Thoracic aorta (tissue), 2 donors: ENCODE measurements at regions not wholly inside any gene's neighbourhood (a gene's known extent, or its start where the extent isn't known, plus 50 kb on each side); places are given as distances from the start of the nearest gene placed in this dataset.
"Not testable (repeated sequence)": the region's sequence is repeated elsewhere in the genome, so short reads cannot be mapped to it uniquely, and the experiment has no call there.

Experiments
- ATAC-seq: fragments of 150-250 bp; one replicate; pipeline ENCODE4 v1.8.0; 2017; ENCODE audit warnings: low read depth; ENCODE audit not compliant: insufficient number of reproducible peaks, low FRiP score
- DNase-seq: peaks from one replicate; pipeline ENCODE4 v3.0.0-alpha.2; 2020; ENCODE audit warnings: low spot score
- H3K27ac ChIP-seq, 2 donors: fragments of 200-600 bp; sonication (generic); 1 replicate in 1 of 2; 2 replicates in 1 of 2; pipeline ENCODE4 v1.5.1; 2016; ENCODE audit warnings: mild to moderate bottlenecking in 2 of 2, moderate library complexity in 2 of 2
- H3K27me3 ChIP-seq: fragments of 200-600 bp; sonication (generic); replicated peaks from 2 replicates; pipeline ENCODE4 v1.6.0; 2016; ENCODE audit warnings: mild to moderate bottlenecking; ENCODE audit not compliant: insufficient read depth
- H3K36me3 ChIP-seq: fragments of 200-600 bp; sonication (generic); one replicate; pipeline ENCODE4 v1.5.1; 2016
- H3K4me1 ChIP-seq, 2 donors: fragments of 200-600 bp; sonication (generic); 1 replicate in 1 of 2; 2 replicates in 1 of 2; pipeline versions ENCODE4 v1.5.1 to v1.6.0; 2016; ENCODE audit warnings: low read depth in 2 of 2, mild to moderate bottlenecking in 1 of 2; ENCODE audit not compliant: control insufficient read depth in 1 of 2
- H3K4me3 ChIP-seq: fragments of 200-600 bp; sonication (generic); 2 replicates; pipeline ENCODE4 v1.5.1; 2016; ENCODE audit warnings: mild to moderate bottlenecking
- H3K9me3 ChIP-seq: fragments of 200-600 bp; sonication (generic); 2 replicates; pipeline ENCODE4 v1.5.1; 2016
- CTCF ChIP-seq: fragments of 200-600 bp; sonication (generic); IDR thresholded peaks from one replicate; pipeline ENCODE4 v1.5.1; 2019; ENCODE audit warnings: antibody characterized with exemption

- TF ChIP-seq CTCF = no peak
- H3K9me3 ChIP-seq = no peaks in the 10 kb centered on the region
- H3K27me3 ChIP-seq = no peaks in the 10 kb centered on the region
- H3K4me1 ChIP-seq = no peaks in the 10 kb centered on the region
- no peak overlapping the region for H3K4me3 ChIP-seq
- H3K27ac ChIP-seq = no peak overlapping the region
- ATAC-seq (no peak), DNase-seq (no peak)
- H3K36me3 ChIP-seq = no peaks in the 10 kb centered on the region
Observed at GRCh38 chrX:3485727-3486126, 139.3 kb upstream of the MXRA5 start.

- H3K4me1 ChIP-seq = no peaks in the 10 kb centered on the region
- no peak for DNase-seq
- H3K36me3 ChIP-seq = no peaks in the 10 kb centered on the region
- no peaks in the 10 kb centered on the region for H3K27me3 ChIP-seq
- ATAC-seq = no peak
- no peak for TF ChIP-seq CTCF
- H3K4me3 ChIP-seq = no peak overlapping the region
- H3K27ac ChIP-seq = no peak overlapping the region
- H3K9me3 ChIP-seq = no peaks in the 10 kb centered on the region
Observed at GRCh38 chrX:3479026-3479425, 132.6 kb upstream of the MXRA5 start.

GRCh38 chrX:3476973-3477372 lies 130.5 kb upstream of the MXRA5 start:
- DNase-seq = no peak
- no peak for TF ChIP-seq CTCF
- no peak overlapping the region for H3K4me3 ChIP-seq
- H3K4me1 ChIP-seq = no peaks in the 10 kb centered on the region
- H3K9me3 ChIP-seq = no peaks in the 10 kb centered on the region
- no peak for ATAC-seq
- no peaks in the 10 kb centered on the region for H3K36me3 ChIP-seq
- H3K27me3 ChIP-seq = no peaks in the 10 kb centered on the region
- H3K27ac ChIP-seq = no peak overlapping the region

GRCh38 chrX:3470211-3470679 lies 123.8 kb upstream of the MXRA5 start:
- H3K36me3 ChIP-seq, H3K9me3 ChIP-seq, H3K27ac ChIP-seq, H3K4me3 ChIP-seq, H3K27me3 ChIP-seq, ATAC-seq, H3K4me1 ChIP-seq, DNase-seq: not testable (repeated sequence)

GRCh38 chrX:3468031-3468430 lies 121.6 kb upstream of the MXRA5 start:
- Histone ChIP-seq H3K4me3 (no peak overlapping the region), H3K4me1 (no peaks in the 10 kb centered on the region), H3K27ac (no peak overlapping the region), H3K9me3 (no peaks in the 10 kb centered on the region), H3K36me3 (no peaks in the 10 kb centered on the region), H3K27me3 (no peaks in the 10 kb centered on the region)
- no peak for DNase-seq
- TF ChIP-seq CTCF = no peak
- no peak for ATAC-seq

- Histone ChIP-seq H3K36me3 (no peaks in the 10 kb centered on the region), H3K4me3 (no peak overlapping the region), H3K27ac (no peak overlapping the region), H3K4me1 (no peaks in the 10 kb centered on the region), H3K9me3 (no peaks in the 10 kb centered on the region), H3K27me3 (no peaks in the 10 kb centered on the region)
- no peak for TF ChIP-seq CTCF
- DNase-seq = no peak
- no peak for ATAC-seq
Observed at GRCh38 chrX:3465017-3465416, 118.6 kb upstream of the MXRA5 start.
